WTC11 (cell line): ENCODE measurements at regions not wholly inside any gene's neighbourhood (a gene's known extent, or its start where the extent isn't known, plus 50 kb on each side); places are given as distances from the start of the nearest gene placed in this dataset.

Source experiments
- ATAC-seq: fragments of 200-7000 bp; cut with Tn5 transposase; 2 replicates; pipeline ENCODE4 v1.10.0; 2021; ENCODE audit warnings: mild to moderate bottlenecking, moderate library complexity
- CTCF ChIA-PET: fragments of 300-600 bp; sonication (Branson Sonifier 250); formaldehyde crosslinking; loops from one replicate; lab custom pipeline; 2021; ENCODE audit warnings: antibody characterized with exemption; lab: Charles Lee
- POLR2A ChIA-PET: fragments of 350-600 bp; sonication (Branson Sonifier 250); formaldehyde crosslinking; loops from one replicate; lab custom pipeline; 2021; ENCODE audit warnings: antibody characterized with exemption; lab: Charles Lee
- DNase-seq: peaks from one replicate; pipeline ENCODE4 v3.0.0; 2021; ENCODE audit warnings: low spot score
- H3K27ac Mint-ChIP-seq: 2 replicates; pipeline ENCODE4 v1.8.0; 2021; ENCODE audit warnings: mixed read lengths
- H3K27me3 Mint-ChIP-seq: 2 replicates; pipeline ENCODE4 v1.8.0; 2021; ENCODE audit warnings: low read depth, mild to moderate bottlenecking, moderate library complexity, mixed read lengths
- H3K36me3 Mint-ChIP-seq: 2 replicates; pipeline ENCODE4 v1.8.0; 2021; ENCODE audit warnings: mixed read lengths
- H3K4me1 Mint-ChIP-seq: 2 replicates; pipeline ENCODE4 v1.8.0; 2022; ENCODE audit warnings: mixed read lengths
- H3K4me3 Mint-ChIP-seq: 2 replicates; pipeline ENCODE4 v1.8.0; 2021; ENCODE audit warnings: mild to moderate bottlenecking, moderate library complexity, mixed read lengths
- H3K9me3 Mint-ChIP-seq: 2 replicates; pipeline ENCODE4 v1.8.0; 2021; ENCODE audit warnings: mixed read lengths
- ATF2 ChIP-seq: sonication (generic); formaldehyde crosslinking; IDR thresholded peaks from 2 replicates; pipeline ENCODE4 v1.8.1; 2022; ENCODE audit warnings: low read depth, missing genetic modification reagents, borderline replicate concordance
- ATF6 ChIP-seq: sonication (generic); formaldehyde crosslinking; IDR thresholded peaks from 2 replicates; pipeline ENCODE4 v1.8.1; 2023; ENCODE audit warnings: mild to moderate bottlenecking, missing genetic modification reagents
- ELF4 ChIP-seq: sonication (generic); formaldehyde crosslinking; IDR thresholded peaks from 2 replicates; pipeline ENCODE4 v1.8.1; 2022; ENCODE audit warnings: low read depth, mild to moderate bottlenecking, moderate library complexity, missing genetic modification reagents
- ETV6 ChIP-seq: sonication (generic); formaldehyde crosslinking; IDR thresholded peaks from 2 replicates; pipeline ENCODE4 v1.8.1; 2022; ENCODE audit warnings: mild to moderate bottlenecking, missing genetic modification reagents
- FOXP4 ChIP-seq: sonication (generic); formaldehyde crosslinking; IDR thresholded peaks from 2 replicates; pipeline ENCODE4 v1.8.0; 2022; ENCODE audit warnings: mild to moderate bottlenecking, missing genetic modification reagents
- GRHL2 ChIP-seq: fragments of 250-450 bp; sonication (Bioruptor Pico); IDR thresholded peaks from 2 replicates; pipeline ENCODE4 v1.8.0; 2022; ENCODE audit warnings: mild to moderate bottlenecking, moderate library complexity; ENCODE audit not compliant: insufficient replicate concordance, severe bottlenecking
- GTF2I ChIP-seq: fragments of 250-450 bp; sonication (Bioruptor Pico); conservative IDR thresholded peaks from 2 replicates; pipeline ENCODE4 v1.4.0; 2021; ENCODE audit warnings: mild to moderate bottlenecking
- MAX ChIP-seq: sonication (generic); formaldehyde crosslinking; IDR thresholded peaks from 2 replicates; pipeline ENCODE4 v1.8.0; 2022; ENCODE audit warnings: mild to moderate bottlenecking, missing genetic modification reagents
- NR2C2 ChIP-seq: sonication (generic); formaldehyde crosslinking; IDR thresholded peaks from 2 replicates; pipeline ENCODE4 v1.8.0; 2022; ENCODE audit warnings: mild to moderate bottlenecking, missing genetic modification reagents
- PRDM15 ChIP-seq: sonication (generic); formaldehyde crosslinking; IDR thresholded peaks from 2 replicates; pipeline ENCODE4 v1.8.0; 2022; ENCODE audit warnings: missing genetic modification reagents
- PREB ChIP-seq: sonication (generic); formaldehyde crosslinking; IDR thresholded peaks from 2 replicates; pipeline ENCODE4 v1.8.1; 2022; ENCODE audit warnings: mild to moderate bottlenecking, missing genetic modification reagents, moderate library complexity, borderline replicate concordance
- ZNF138 ChIP-seq: sonication (generic); formaldehyde crosslinking; conservative IDR thresholded peaks from 2 replicates; pipeline ENCODE4 v1.8.1; 2022; ENCODE audit warnings: mild to moderate bottlenecking, moderate library complexity, missing genetic modification reagents
- ZNF232 ChIP-seq: sonication (generic); formaldehyde crosslinking; IDR thresholded peaks from 2 replicates; pipeline ENCODE4 v1.8.0; 2022; ENCODE audit warnings: mild to moderate bottlenecking, missing genetic modification reagents
- ZNF263 ChIP-seq: sonication (generic); formaldehyde crosslinking; IDR thresholded peaks from 2 replicates; pipeline ENCODE4 v1.8.1; 2022; ENCODE audit warnings: low read depth, mild to moderate bottlenecking, moderate library complexity, missing genetic modification reagents
- ZNF396 ChIP-seq: fragments of 250-450 bp; sonication (Bioruptor Pico); IDR thresholded peaks from 2 replicates; pipeline ENCODE4 v1.8.0; 2021; ENCODE audit warnings: mild to moderate bottlenecking, moderate library complexity, borderline replicate concordance
- ZNF425 ChIP-seq: fragments of 250-450 bp; sonication (Bioruptor Pico); conservative IDR thresholded peaks from 2 replicates; pipeline ENCODE4 v1.9.0; 2021; ENCODE audit warnings: mild to moderate bottlenecking

DNA sequence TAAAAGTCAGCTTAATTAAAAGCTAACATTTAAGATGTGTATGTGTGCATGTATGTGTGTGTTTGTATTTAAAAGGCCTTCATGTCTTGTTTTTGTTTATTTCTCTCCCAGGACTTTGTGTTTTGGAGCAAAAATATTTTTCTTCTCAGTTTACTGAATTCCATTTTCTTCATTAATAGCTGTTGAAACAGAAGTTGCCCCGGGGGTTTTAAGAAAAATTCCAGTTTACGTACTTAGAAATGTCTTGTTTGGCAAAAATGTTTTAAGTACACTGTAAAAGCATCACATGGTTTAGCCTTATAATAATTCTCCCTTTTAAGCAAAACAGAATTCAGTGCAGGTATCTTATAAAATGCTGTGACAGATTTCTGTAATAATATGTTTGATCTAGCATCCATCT is 1233.0 kb upstream of the NRXN1 start:
- Mint-ChIP-seq H3K9me3 (peaks cover 16% of the 10 kb centered on the region), H3K4me1 (peaks cover 21% of the 10 kb centered on the region), H3K27ac (no peak overlapping the region; the same call in 1 of the 2 replicates), H3K4me3 (no peak overlapping the region), H3K27me3 (no peaks in the 10 kb centered on the region)
- no peak for DNase-seq
- TF ChIP-seq ZNF396 (CRISPR knock-in tag) (no peak), GRHL2 (CRISPR knock-in tag) (no peak), PREB (CRISPR knock-in tag) (no peak), ZNF232 (CRISPR knock-in tag) (no peak), NR2C2 (CRISPR knock-in tag) (no peak), GTF2I (no peak), PRDM15 (CRISPR knock-in tag) (no peak), ZNF138 (no peak), MAX (CRISPR knock-in tag) (no peak), ETV6 (CRISPR knock-in tag) (no peak), ATF6 (CRISPR knock-in tag) (no peak), ZNF263 (CRISPR knock-in tag) (no peak), FOXP4 (CRISPR knock-in tag) (no peak), ZNF425 (CRISPR knock-in tag) (no peak)
- TF ChIP-seq, all 79 proteins: peak for 0
- H3K36me3 Mint-ChIP-seq = peaks cover 4% of the 10 kb centered on the region
- no peak for ATAC-seq
- POLR2A ChIA-PET = no interaction called here
- CTCF ChIA-PET = no interaction called here

DNA sequence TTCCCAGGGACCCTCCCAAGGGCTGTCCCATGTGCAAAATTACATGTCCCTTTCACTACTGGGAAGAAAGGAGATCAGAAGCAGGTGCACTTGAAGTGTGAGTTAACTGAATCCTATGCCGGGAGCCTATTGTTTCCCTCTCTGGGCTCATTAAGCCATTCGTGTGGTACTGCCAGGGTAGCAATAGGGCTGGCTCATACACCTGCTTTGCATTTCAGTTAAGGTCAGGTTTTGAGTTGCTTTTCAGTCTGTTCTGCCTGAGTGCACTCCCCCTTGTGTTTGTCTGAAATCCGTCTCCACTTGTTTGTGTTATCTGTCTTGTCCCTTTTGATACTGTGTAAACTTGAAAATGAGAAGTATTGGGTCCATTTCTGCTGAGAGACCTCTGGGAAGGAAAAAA is 1232.6 kb upstream of the NRXN1 start:
- no peaks in the 10 kb centered on the region for H3K27me3 Mint-ChIP-seq
- peak overlapping the region; percentile 54; the same call in 1 of the 2 replicates for H3K27ac Mint-ChIP-seq
- no peak for TF ChIP-seq ELF4 (CRISPR knock-in tag)
- no peak for TF ChIP-seq ATF2 (CRISPR knock-in tag)
- ChIA-PET CTCF (no interaction called here), POLR2A (no interaction called here)
- DNase-seq (no peak), ATAC-seq (peak; percentile 88)
- peaks cover 12% of the 10 kb centered on the region for H3K9me3 Mint-ChIP-seq
- no peak overlapping the region for H3K4me3 Mint-ChIP-seq
- H3K4me1 Mint-ChIP-seq = peaks cover 21% of the 10 kb centered on the region
- H3K36me3 Mint-ChIP-seq = no peaks in the 10 kb centered on the region
